Psoas muscle (tissue), 7 donors: ENCODE measurements at regions not wholly inside any gene's neighbourhood (a gene's known extent, or its start where the extent isn't known, plus 50 kb on each side); places are given as distances from the start of the nearest gene placed in this dataset.
A peak's percentile ranks its signal among the peaks of the same experiment; 100 is the strongest.
"Not testable (repeated sequence)": the region's sequence is repeated elsewhere in the genome, so short reads cannot be mapped to it uniquely, and the experiment has no call there.

Source experiments
- ATAC-seq, 4 donors: fragments of 200-7000 bp; cut with Tn5 transposase; one replicate each; pipeline ENCODE4 v1.9.1; 2020; ENCODE audit warnings: moderate library complexity in 3 of 4, mild to moderate bottlenecking in 2 of 4
- DNase-seq, 2 donors: peaks; one replicate each; pipeline ENCODE4 v3.0.0-alpha.2; 2020
- H3K27ac ChIP-seq: fragments of 200-600 bp; one replicate; pipeline ENCODE4 v1.8.0; 2022
- H3K27me3 ChIP-seq, 3 donors: fragments of 200-600 bp in 1 of 3; one replicate each; pipeline versions ENCODE4 v1.6.1 to v1.8.0; 2013 to 2022; ENCODE audit warnings: low read length in 2 of 3, mild to moderate bottlenecking in 2 of 3, moderate library complexity in 1 of 3; ENCODE audit not compliant: insufficient read depth in 3 of 3
- H3K36me3 ChIP-seq, 2 donors: fragments of 200-600 bp in 1 of 2; one replicate each; pipeline versions ENCODE4 v1.6.1 to v1.8.0; 2013 to 2022; ENCODE audit warnings: low read depth in 1 of 2, mild to moderate bottlenecking in 1 of 2, moderate library complexity in 1 of 2; ENCODE audit not compliant: insufficient read depth in 1 of 2
- H3K4me1 ChIP-seq: fragments of 200-600 bp; one replicate; pipeline ENCODE4 v1.8.0; 2022
- H3K4me3 ChIP-seq: fragments of 200-600 bp; one replicate; pipeline ENCODE4 v1.8.0; 2022; ENCODE audit warnings: mild to moderate bottlenecking
- H3K9me3 ChIP-seq: fragments of 200-600 bp; one replicate; pipeline ENCODE4 v1.8.0; 2022
- CTCF ChIP-seq: fragments of 200-600 bp; IDR thresholded peaks from one replicate; pipeline ENCODE4 v1.8.0; 2022; ENCODE audit warnings: antibody characterized with exemption
- WGBS, 3 donors: extraction: QIAGEN DNeasy Blood & Tissue Kit; methylation state at CpG; one replicate each; pipeline versions ENCODE4 v1.1.6 to v1.1.7; 2013; 5-methylcytosine and 5-hydroxymethylcytosine counted together
- intact Hi-C, 2 donors: fragments of 100-400 bp; cut with DNase I; formaldehyde crosslinking; loops; one replicate each; pipeline versions ENCODE4 v1.11.0 to v1.14.2; 2022
- donor health status: healthy with polysubstance abuse.
- donor health status: DM: no; HTN: no; CAD: no; lungs with moderate emphysema.
- donor health status: Bipolar disorder and iron deficiency.
- donor health status: healthy.
- donor health status: DM: yes; HTN: yes; CAD: no.
- donor health status: DM: no; HTN: no; CAD: no.
- donor health status: DM: yes; HTN: yes; CAD: no.

DNA sequence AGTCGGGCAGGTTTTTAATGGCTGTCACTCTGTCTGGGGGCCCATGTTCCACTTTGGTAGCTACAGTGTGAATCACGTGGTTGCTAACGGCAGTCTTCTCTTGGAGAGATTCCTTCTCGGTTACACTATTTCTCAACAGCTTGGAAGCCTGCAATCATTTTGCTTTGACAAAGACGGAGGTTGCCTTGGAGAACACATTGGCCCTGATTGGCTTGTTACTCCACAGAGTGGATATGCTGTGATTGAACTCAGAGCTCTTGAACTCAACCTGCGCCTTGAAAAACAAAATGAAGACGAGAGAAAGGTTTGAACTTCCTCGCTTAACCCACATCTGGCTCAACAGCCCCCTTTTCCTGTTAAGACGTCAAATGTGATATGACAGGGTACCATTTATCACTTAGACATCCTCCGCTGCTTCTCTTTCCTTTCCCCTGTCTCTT, 218.9 kb downstream of the MAF start:
- Histone ChIP-seq H3K4me1 (no peaks in the 10 kb centered on the region), H3K27ac (no peak overlapping the region), H3K4me3 (no peak overlapping the region), H3K27me3 (no peaks in the 10 kb centered on the region), H3K9me3 (no peaks in the 10 kb centered on the region), H3K36me3 (no peaks in the 10 kb centered on the region)
- no peak for TF ChIP-seq CTCF
- DNase-seq: no peak
- intact Hi-C loops: no loop called here
- ATAC-seq: peak; percentile 65 to 97 (median 80)
- 53 to 69% (median 54%) methylated on average over 10 of the region's 10 CpGs for WGBS, 3 donors

- no peak for ATAC-seq
- no peak for TF ChIP-seq CTCF
- no peak for DNase-seq
- intact Hi-C loops: no loop called here
- WGBS, 3 donors: 70 to 74% (median 71%) methylated on average over 9 of the region's 9 CpGs
- Histone ChIP-seq H3K4me3 (no peak overlapping the region), H3K9me3 (no peaks in the 10 kb centered on the region), H3K27ac (no peak overlapping the region), H3K4me1 (no peaks in the 10 kb centered on the region), H3K27me3 (no peaks in the 10 kb centered on the region), H3K36me3 (no peaks in the 10 kb centered on the region)
These were observed 219.4 kb downstream of the MAF start for GRCh38 chr16:79380995-79381602.

DNA sequence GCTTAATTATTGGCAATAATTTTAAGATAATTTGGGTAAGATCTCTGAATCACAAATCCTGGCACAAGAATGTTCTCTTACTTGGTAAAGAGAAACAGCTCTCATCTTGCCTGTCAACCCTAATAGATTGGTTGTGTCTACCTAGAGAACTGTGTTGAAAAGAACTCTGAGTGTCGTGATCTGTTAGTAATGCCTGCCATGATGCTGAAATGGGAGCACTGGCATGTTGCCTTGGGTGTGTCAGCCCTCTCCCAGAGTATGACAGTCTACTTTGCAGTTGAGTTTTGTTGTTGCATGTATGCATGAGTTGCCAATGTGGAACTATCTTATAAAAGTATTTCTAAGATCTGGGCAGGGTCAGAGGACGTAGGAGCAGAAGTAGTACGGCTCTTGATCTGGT, 221.4 kb downstream of the MAF start:
- Histone ChIP-seq H3K4me1 (no peaks in the 10 kb centered on the region), H3K27me3 (no peaks in the 10 kb centered on the region), H3K36me3 (no peaks in the 10 kb centered on the region), H3K9me3 (no peaks in the 10 kb centered on the region), H3K4me3 (no peak overlapping the region), H3K27ac (no peak overlapping the region)
- intact Hi-C loops: no loop called here
- ATAC-seq (peak in 1 of 4 donors; percentile 49), DNase-seq (no peak)
- WGBS, 3 donors: 72 to 92% (median 88%) methylated on average over 3 of the region's 3 CpGs
- TF ChIP-seq CTCF: no peak

GRCh38 chr16:79377082-79377481, 223.5 kb downstream of the MAF start:
- DNase-seq, H3K36me3 ChIP-seq, intact Hi-C loops, H3K27me3 ChIP-seq, ATAC-seq, H3K9me3 ChIP-seq, H3K27ac ChIP-seq, H3K4me1 ChIP-seq, H3K4me3 ChIP-seq: not testable (repeated sequence)
- 95 to 100% (median 97%) methylated on average over 3 of the region's 5 CpGs for WGBS, 3 donors

- H3K27ac ChIP-seq: no peak overlapping the region
- ATAC-seq (no peak), DNase-seq (no peak)
- no peaks in the 10 kb centered on the region for H3K4me1 ChIP-seq
- no peaks in the 10 kb centered on the region for H3K27me3 ChIP-seq
- no peak for TF ChIP-seq CTCF
- no peak overlapping the region for H3K4me3 ChIP-seq
- intact Hi-C loops: no loop called here
- no peaks in the 10 kb centered on the region for H3K36me3 ChIP-seq
- H3K9me3 ChIP-seq: no peaks in the 10 kb centered on the region
These were observed 225.2 kb downstream of the MAF start for GRCh38 chr16:79375351-79375750.
